ENCODE measurements at regions not wholly inside any gene's neighbourhood (a gene's known extent, or its start where the extent isn't known, plus 50 kb on each side); places are given as distances from the start of the nearest gene placed in this dataset.

DNA sequence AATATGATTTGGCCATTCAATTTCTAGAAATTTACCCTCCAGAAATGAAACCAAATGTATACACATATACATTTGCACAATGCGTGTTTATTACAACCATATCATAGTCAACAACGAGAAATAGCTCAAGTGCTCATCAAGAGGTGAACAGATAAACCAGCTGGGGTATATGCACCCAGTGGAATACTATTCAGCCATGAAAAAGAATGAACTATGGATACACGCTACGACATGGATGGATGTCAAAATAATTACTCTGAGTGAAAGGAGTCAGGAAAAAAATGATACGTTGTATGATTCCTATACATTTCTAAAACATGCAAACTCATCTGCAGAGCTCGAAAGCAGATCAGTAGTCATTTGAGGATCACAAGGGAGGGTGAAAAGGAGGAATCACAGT is 441.5 kb upstream of the ADAMTS16 start:
- H3K9me3 Mint-ChIP-seq, result no peaks in the 10 kb centered on the region
- Histone ChIP-seq H3K27me3 (ENCODE audit: insufficient read depth, low read length) (no peaks in the 10 kb centered on the region), H2BK5ac (ENCODE audit: insufficient read length, low read length) (no peak overlapping the region), H3K14ac (ENCODE audit: insufficient read depth, low read length) (no peak overlapping the region), H2BK15ac (ENCODE audit: low read depth, low read length) (no peak overlapping the region), H3K23me2 (ENCODE audit: insufficient read length, low read depth, low read length, poor library complexity, severe bottlenecking) (no peaks in the 10 kb centered on the region), H4K8ac (replicated peaks; ENCODE audit: insufficient read length, low read depth, low read length) (no peak overlapping the region), H3T11ph (ENCODE audit: low read length) (no peak overlapping the region), H2BK120ac (ENCODE audit: low read depth, low read length, poor library complexity, severe bottlenecking) (no peak overlapping the region), H3K79me1 (ENCODE audit: insufficient read depth, low read depth, low read length, poor library complexity, severe bottlenecking) (no peaks in the 10 kb centered on the region), H3K79me2 (ENCODE audit: insufficient read depth, low read length) (no peaks in the 10 kb centered on the region), H4K20me1 (ENCODE audit: control insufficient read depth, insufficient read depth, insufficient read length) (no peaks in the 10 kb centered on the region), H3K18ac (ENCODE audit: insufficient read length, low read depth, low read length) (no peak overlapping the region), H3K56ac (ENCODE audit: insufficient read length, low read depth, low read length) (no peak overlapping the region), H2BK12ac (ENCODE audit: insufficient read length, low read depth, low read length) (no peak overlapping the region), H3K23ac (ENCODE audit: insufficient read length, low read depth, low read length) (no peak overlapping the region), H3K4me1 (ENCODE audit: insufficient read depth, low read length) (no peaks in the 10 kb centered on the region), H4K5ac (ENCODE audit: insufficient read length, low read depth, low read length) (no peak overlapping the region), H2AFZ (ENCODE audit: low read length) (no peak overlapping the region), H2BK20ac (ENCODE audit: low read depth, low read length, poor library complexity, severe bottlenecking) (no peak overlapping the region), H3K9ac (ENCODE audit: extremely low read depth, insufficient read length, low read length) (no peak overlapping the region), H4K91ac (ENCODE audit: insufficient read length, low read depth, low read length) (no peak overlapping the region), H2AK5ac (ENCODE audit: insufficient read length, low read length) (no peak overlapping the region), H3K27ac (ENCODE audit: insufficient read length, low read depth, low read length) (no peak overlapping the region), H3K4me2 (ENCODE audit: insufficient read depth, insufficient read length, low read length) (no peak overlapping the region), H3K4ac (ENCODE audit: low read depth, low read length) (no peak overlapping the region), H3K9me3 (ENCODE audit: control insufficient read depth, low read depth, low read length) (no peaks in the 10 kb centered on the region)
- H3K27me3 Mint-ChIP-seq (ENCODE audit: low read depth), result no peaks in the 10 kb centered on the region
- DNase-seq, result no peak
- no peak overlapping the region for H3K27ac Mint-ChIP-seq
- TF ChIP-seq, protein P1, sequence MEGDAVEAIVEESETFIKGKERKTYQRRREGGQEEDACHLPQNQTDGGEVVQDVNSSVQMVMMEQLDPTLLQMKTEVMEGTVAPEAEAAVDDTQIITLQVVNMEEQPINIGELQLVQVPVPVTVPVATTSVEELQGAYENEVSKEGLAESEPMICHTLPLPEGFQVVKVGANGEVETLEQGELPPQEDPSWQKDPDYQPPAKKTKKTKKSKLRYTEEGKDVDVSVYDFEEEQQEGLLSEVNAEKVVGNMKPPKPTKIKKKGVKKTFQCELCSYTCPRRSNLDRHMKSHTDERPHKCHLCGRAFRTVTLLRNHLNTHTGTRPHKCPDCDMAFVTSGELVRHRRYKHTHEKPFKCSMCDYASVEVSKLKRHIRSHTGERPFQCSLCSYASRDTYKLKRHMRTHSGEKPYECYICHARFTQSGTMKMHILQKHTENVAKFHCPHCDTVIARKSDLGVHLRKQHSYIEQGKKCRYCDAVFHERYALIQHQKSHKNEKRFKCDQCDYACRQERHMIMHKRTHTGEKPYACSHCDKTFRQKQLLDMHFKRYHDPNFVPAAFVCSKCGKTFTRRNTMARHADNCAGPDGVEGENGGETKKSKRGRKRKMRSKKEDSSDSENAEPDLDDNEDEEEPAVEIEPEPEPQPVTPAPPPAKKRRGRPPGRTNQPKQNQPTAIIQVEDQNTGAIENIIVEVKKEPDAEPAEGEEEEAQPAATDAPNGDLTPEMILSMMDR (conservative IDR thresholded peaks at IDR 0.05), result no peak
- WGBS (ENCODE audit: extremely low coverage, insufficient read length, low lambda C conversion rate), result no CpG with 5 or more reads among the region's 6 CpGs
- H3K36me3 Mint-ChIP-seq (ENCODE audit: insufficient read depth in 1 of 3, low read depth in 3 of 3), result no peaks in the 10 kb centered on the region; a peak in 1 of 7 replicates
- no peak overlapping the region for H3K4me3 Mint-ChIP-seq
- H3K4me1 Mint-ChIP-seq, result no peaks in the 10 kb centered on the region

Measured in H9 (cell line).